ENCODE measurements at regions not wholly inside any gene's neighbourhood (a gene's known extent, or its start where the extent isn't known, plus 50 kb on each side); places are given as distances from the start of the nearest gene placed in this dataset.

DNA sequence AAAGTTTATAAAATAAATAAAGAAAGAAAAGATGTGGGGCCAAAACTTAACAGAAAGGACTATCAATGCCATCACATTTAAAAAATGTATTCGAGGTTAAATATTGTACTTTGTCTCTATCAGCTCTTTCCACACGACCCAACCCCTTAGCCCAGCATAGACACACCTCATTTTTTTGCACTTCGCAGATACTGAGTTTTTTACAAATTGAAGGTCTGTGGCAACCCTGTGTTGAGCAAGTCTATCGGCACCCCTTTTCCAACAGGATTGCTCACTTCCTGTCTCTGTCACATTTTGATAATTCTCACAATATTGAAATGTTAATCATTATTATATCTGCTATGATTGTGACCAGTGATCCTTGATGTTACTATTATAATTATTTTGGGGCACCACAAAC, 151.6 kb upstream of the TBX20 start:
- TF ChIP-seq, protein P1, sequence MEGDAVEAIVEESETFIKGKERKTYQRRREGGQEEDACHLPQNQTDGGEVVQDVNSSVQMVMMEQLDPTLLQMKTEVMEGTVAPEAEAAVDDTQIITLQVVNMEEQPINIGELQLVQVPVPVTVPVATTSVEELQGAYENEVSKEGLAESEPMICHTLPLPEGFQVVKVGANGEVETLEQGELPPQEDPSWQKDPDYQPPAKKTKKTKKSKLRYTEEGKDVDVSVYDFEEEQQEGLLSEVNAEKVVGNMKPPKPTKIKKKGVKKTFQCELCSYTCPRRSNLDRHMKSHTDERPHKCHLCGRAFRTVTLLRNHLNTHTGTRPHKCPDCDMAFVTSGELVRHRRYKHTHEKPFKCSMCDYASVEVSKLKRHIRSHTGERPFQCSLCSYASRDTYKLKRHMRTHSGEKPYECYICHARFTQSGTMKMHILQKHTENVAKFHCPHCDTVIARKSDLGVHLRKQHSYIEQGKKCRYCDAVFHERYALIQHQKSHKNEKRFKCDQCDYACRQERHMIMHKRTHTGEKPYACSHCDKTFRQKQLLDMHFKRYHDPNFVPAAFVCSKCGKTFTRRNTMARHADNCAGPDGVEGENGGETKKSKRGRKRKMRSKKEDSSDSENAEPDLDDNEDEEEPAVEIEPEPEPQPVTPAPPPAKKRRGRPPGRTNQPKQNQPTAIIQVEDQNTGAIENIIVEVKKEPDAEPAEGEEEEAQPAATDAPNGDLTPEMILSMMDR (IDR thresholded peaks at IDR 0.05) = no peak
- no peak for TF ChIP-seq POLR2A (IDR thresholded peaks at IDR 0.05)
